SJSA1 (cell line): ENCODE measurements at regions not wholly inside any gene's neighbourhood (a gene's known extent, or its start where the extent isn't known, plus 50 kb on each side); places are given as distances from the start of the nearest gene placed in this dataset.
A peak's percentile ranks its signal among the peaks of the same experiment; 100 is the strongest.

Experiments used
- DNase-seq, 2 experiments: peaks; one replicate each; pipeline ENCODE4 v3.0.0-alpha.2; 2015 to 2020; ENCODE audit warnings: low spot score in 2 of 2, low read depth in 1 of 2
- H3K27ac ChIP-seq: fragments of 250-450 bp; sonication (Bioruptor Pico); 2 replicates; pipeline ENCODE4 v1.5.1; 2020; ENCODE audit warnings: mild to moderate bottlenecking, moderate library complexity
- H3K27me3 ChIP-seq: fragments of 250-450 bp; sonication (Bioruptor Pico); replicated peaks from 2 replicates; pipeline ENCODE4 v1.5.1; 2020; ENCODE audit warnings: mild to moderate bottlenecking, moderate library complexity
- H3K36me3 ChIP-seq: fragments of 250-450 bp; sonication (Bioruptor Pico); 2 replicates; pipeline ENCODE4 v1.5.1; 2020; ENCODE audit warnings: mild to moderate bottlenecking
- H3K4me1 ChIP-seq: fragments of 250-450 bp; sonication (Bioruptor Pico); replicated peaks from 2 replicates; pipeline ENCODE4 v1.6.1; 2021; ENCODE audit warnings: mild to moderate bottlenecking
- H3K4me3 ChIP-seq: fragments of 250-450 bp; sonication (Bioruptor Pico); 2 replicates; pipeline ENCODE4 v1.5.1; 2020; ENCODE audit warnings: mild to moderate bottlenecking
- H3K9me3 ChIP-seq: fragments of 250-450 bp; sonication (Bioruptor Pico); replicated peaks from 2 replicates; pipeline ENCODE4 v1.5.1; 2020; ENCODE audit warnings: mild to moderate bottlenecking

DNA sequence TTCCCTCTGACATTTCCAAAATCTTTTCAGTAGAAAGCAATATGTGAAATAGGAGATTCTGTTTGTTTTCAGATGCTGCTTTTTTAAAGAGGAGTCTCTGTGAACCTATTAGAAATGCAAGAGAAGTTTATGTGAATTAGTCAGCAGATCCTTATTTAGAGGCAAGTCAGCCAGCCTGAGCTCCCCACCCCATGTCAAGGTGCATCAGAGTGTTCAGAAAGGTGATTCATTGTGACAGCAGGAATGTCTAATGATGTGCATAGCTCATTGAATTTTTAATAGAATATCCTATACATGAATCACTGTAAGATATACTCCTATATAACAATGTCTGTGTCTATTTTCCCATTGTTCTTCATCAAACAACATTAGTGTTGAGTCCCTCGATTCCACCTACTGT, 1222.4 kb upstream of the USP15 start:
- DNase-seq: no peak
- H3K27me3 ChIP-seq: no peaks in the 10 kb centered on the region

DNA sequence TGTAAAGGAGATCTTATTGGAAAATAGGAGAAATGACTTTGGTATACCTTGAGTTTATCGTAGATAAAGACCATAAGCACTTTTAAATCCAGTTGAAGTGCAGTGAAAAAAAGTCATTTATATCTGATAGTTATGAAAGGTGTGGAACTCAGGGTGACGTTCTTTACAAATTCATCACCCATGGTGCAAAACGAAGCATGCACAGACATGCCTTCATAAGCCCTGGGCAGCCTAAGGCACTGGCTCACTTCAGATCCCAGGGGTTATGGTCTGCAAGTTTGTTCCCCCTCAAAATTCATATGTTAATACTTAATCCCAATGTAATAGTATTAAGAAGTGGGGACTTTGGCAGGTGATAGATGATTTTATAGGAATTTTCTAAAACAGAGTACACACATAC, 1216.4 kb upstream of the USP15 start:
- H3K27ac ChIP-seq: no peak overlapping the region
- no peaks in the 10 kb centered on the region for H3K36me3 ChIP-seq
- H3K4me1 ChIP-seq: no peaks in the 10 kb centered on the region
- H3K9me3 ChIP-seq: 0 out of 2 replicates have a peak, but pooled peaks cover 7% of the 10 kb centered on the region
- no peak for DNase-seq
- no peak overlapping the region for H3K4me3 ChIP-seq
- H3K27me3 ChIP-seq: no peaks in the 10 kb centered on the region

More for the DNA sequence above, 1222.4 kb upstream of the USP15 start:
- Histone ChIP-seq H3K4me3 (no peak overlapping the region), H3K9me3 (peaks cover 2% of the 10 kb centered on the region; the same call in 1 of the 2 replicates), H3K27ac (no peak overlapping the region), H3K4me1 (no peaks in the 10 kb centered on the region), H3K36me3 (no peaks in the 10 kb centered on the region)

DNA sequence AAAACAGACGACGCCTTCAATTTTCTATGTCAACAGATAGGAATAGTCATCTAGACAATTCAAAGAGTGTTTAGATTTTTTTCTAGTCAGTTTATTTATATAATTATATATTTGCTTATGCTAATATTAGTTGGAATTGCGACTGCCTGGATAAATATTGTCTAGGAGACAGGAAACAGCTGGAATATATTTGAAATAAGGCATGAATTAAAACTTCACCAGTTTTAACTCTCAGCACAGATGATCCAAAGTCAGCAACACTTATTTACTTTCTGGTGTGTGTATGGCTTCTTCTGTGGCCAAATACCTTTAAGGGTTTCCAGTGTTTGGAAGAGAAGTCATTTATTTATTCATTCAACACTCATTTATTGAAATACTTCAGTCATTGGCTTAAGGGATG, 1215.4 kb upstream of the USP15 start:
- no peak for DNase-seq
- Histone ChIP-seq H3K36me3 (no peaks in the 10 kb centered on the region), H3K27me3 (no peaks in the 10 kb centered on the region), H3K4me3 (no peak overlapping the region), H3K4me1 (no peaks in the 10 kb centered on the region), H3K27ac (no peak overlapping the region), H3K9me3 (0 out of 2 replicates have a peak, but pooled peaks cover 7% of the 10 kb centered on the region)

DNA sequence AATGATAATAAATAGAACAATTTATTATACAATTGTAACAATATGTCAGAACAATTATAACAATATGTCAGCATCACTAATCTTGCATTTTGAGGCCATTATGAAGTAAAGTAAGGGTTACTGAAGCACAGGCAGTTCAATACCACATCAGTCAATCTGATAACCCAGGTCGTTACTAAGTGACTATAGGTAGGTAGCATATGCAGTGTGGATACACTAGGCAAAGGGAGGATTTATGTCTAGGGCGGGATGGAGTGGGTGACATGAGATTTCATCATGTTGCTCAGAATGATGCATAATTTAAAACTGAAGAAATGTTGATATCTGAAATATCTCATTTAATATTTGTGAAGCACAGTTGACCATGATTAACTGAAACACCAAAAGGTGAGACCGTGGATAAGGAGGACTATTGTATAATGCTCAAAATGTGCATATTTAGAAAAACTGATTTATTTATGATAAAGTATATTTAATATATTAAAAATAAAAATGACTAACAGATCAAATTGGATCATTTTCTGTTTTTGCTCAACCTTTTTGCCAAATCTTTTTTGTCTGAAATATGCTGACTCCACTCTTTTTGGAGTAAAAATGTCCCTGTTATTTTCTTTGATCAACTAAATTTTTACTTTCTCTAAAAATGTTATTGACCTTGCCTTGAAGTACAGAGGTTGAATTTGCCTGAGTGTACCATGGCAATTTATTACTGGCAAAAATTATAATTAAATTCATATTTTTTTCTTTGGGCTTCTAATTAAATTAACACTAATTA, 1189.4 kb upstream of the USP15 start:
- H3K27ac ChIP-seq: no peak overlapping the region
- H3K9me3 ChIP-seq: no peaks in the 10 kb centered on the region
- H3K36me3 ChIP-seq: no peaks in the 10 kb centered on the region
- no peaks in the 10 kb centered on the region for H3K4me1 ChIP-seq
- H3K27me3 ChIP-seq: no peaks in the 10 kb centered on the region
- no peak overlapping the region for H3K4me3 ChIP-seq
- DNase-seq: no peak

DNA sequence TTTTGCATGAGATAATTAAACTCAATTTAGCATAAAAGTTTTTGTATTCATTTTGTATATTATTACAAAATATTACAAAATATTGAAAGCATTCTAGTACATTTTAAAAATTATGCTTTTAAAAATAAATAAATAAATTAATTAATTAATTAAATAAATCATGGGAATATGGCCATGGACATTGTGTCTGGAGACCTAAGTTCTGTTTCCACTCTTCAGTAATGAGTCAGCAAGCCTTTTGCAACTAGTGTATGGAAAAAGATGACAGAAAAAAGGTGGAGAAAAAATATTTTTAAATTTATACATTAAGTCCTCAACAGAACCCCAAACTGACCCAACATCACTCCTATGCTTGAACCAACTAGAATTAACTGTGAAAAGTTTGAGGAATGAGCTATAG, 1187.5 kb upstream of the USP15 start:
- H3K4me1 ChIP-seq: no peaks in the 10 kb centered on the region
- no peak for DNase-seq
- no peak overlapping the region for H3K27ac ChIP-seq
- H3K9me3 ChIP-seq: no peaks in the 10 kb centered on the region
- no peaks in the 10 kb centered on the region for H3K27me3 ChIP-seq
- H3K4me3 ChIP-seq: no peak overlapping the region
- no peaks in the 10 kb centered on the region for H3K36me3 ChIP-seq

DNA sequence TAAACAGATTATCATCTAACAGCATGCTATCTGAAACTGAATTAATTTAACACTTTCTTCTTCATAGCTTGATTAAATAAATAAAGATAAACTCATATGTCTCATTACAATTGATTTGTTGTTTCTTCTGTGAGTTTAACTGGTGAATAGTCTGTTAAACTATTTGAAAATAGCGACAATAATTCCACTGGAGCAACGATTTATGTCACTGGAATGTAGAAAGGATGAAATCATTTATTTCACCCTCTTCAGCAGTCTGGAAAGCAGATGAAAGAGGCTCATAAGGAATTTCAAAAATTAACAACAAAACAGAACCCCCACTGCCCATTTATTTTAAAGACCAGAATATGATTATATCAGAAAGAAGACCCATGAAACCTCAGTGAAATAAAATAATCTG, 1165.1 kb upstream of the USP15 start:
- Histone ChIP-seq H3K27me3 (no peaks in the 10 kb centered on the region), H3K4me1 (no peaks in the 10 kb centered on the region), H3K4me3 (no peak overlapping the region), H3K27ac (peak overlapping the region; percentile 42; the same call in 1 of the 2 replicates), H3K9me3 (0 out of 2 replicates have a peak, but pooled peaks cover 3% of the 10 kb centered on the region), H3K36me3 (no peaks in the 10 kb centered on the region)
- DNase-seq: peak in 1 of 2 experiments; percentile 4

DNA sequence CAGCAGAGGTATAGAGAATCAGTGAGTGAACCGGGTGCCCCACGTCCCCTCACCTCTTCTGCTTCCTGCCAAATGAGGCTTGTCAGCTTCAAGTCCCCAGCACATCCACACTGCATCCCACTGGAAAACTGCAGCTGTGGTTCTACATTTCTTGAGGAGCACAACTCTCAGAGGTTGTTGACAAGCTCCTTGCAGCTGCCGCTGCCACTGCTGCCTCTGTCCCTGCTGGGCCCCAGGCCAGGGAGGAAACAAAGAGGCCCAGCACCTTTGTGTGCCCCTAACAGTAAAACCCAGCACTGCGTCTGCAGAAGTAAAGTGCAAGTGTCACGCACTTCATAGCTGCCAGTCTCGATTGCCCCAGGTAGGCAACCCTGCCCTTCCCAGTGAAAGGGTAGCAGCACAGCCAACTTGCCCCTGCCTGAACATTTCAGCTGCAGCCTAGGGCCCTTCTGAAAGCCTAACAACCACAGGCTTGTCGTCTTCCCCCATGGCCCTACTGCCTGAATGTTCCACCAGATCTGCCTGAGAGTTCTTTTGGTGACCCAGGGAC, 1162.1 kb upstream of the USP15 start:
- DNase-seq: no peak
- no peaks in the 10 kb centered on the region for H3K9me3 ChIP-seq
- H3K27ac ChIP-seq: no peak overlapping the region
- H3K4me3 ChIP-seq: no peak overlapping the region
- no peaks in the 10 kb centered on the region for H3K27me3 ChIP-seq
- no peaks in the 10 kb centered on the region for H3K36me3 ChIP-seq
- H3K4me1 ChIP-seq: no peaks in the 10 kb centered on the region

DNA sequence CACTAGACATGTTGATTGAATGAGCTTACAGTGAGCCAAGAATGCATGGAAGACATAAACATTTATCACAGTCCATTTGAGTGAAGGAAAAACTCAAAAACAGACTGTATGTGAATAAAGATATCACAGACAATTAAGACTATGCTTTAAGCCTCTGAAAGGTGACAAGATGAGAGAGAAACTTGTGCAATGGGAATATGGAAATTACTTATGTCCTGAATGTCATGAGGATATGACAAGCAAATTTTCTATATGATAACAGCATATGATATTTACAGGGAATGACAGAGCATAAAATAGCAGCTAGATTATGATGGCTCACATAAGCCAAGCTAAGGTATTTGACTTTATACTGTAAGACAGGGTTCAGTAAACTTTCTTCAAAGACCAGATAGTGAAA, 1153.1 kb upstream of the USP15 start:
- no peak overlapping the region for H3K27ac ChIP-seq
- no peak for DNase-seq
- no peaks in the 10 kb centered on the region for H3K27me3 ChIP-seq
- H3K36me3 ChIP-seq: no peaks in the 10 kb centered on the region
- no peaks in the 10 kb centered on the region for H3K4me1 ChIP-seq
- 0 out of 2 replicates have a peak, but pooled peaks cover 6% of the 10 kb centered on the region for H3K9me3 ChIP-seq
- H3K4me3 ChIP-seq: no peak overlapping the region

DNA sequence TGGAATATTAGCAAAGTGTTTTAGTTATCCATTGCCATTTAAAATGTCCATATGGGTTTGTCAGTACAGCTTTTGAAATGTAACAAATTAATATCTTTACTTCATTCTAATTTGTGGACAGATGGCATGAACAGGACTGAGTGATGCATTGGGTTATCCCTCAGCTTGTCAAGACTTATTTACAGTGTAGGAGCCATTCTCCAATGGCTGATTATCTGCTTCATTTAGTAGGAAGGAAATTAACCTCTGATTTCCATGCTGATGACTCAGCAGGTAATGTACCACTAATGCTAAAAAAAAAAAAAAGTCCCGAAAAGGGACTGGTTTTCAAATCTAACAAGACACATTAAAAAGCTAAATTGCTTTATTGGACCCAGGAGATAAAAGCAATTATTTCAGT, 1149.0 kb upstream of the USP15 start:
- no peaks in the 10 kb centered on the region for H3K36me3 ChIP-seq
- H3K27me3 ChIP-seq: no peaks in the 10 kb centered on the region
- H3K4me1 ChIP-seq: no peaks in the 10 kb centered on the region
- no peak overlapping the region for H3K4me3 ChIP-seq
- peaks cover 8% of the 10 kb centered on the region; the same call in 1 of the 2 replicates for H3K9me3 ChIP-seq
- DNase-seq: no peak
- no peak overlapping the region for H3K27ac ChIP-seq

DNA sequence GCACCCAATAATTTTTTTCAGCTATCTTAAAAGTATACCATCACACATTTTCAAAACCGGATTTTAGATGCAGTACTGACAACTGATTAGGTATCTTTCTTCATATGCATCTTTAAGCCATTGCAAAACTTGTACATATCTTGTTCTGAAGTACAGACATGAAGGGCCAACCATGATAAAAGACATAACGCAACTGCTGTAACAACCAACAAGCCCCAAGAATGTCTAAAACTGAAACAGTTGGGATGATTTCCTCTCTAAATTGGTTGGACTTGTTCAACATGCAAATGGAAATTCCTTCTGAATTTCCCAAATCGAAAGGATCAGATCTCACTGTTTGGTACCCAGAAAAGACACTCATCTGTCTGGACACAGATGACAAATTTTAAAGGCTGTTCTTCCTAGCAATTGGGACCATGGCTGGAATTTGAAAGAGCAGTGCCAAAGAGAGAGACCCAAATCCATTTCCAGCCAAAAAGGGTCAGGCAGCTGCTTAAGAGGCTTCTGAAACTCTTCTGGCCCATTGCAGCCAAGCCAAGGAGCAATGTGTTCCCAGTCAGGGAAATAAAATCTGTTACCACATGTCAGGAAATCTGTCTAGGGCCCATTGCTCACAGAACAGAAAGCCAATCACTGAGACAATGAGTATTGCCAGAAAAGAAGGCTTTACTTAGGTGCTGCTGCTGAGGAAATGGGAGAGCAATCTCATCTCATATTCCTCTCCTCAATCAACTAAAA, 1122.4 kb upstream of the USP15 start:
- no peak overlapping the region for H3K27ac ChIP-seq
- no peaks in the 10 kb centered on the region for H3K4me1 ChIP-seq
- no peaks in the 10 kb centered on the region for H3K27me3 ChIP-seq
- 0 out of 2 replicates have a peak, but pooled peaks cover 2% of the 10 kb centered on the region for H3K9me3 ChIP-seq
- no peak for DNase-seq
- no peaks in the 10 kb centered on the region for H3K36me3 ChIP-seq
- H3K4me3 ChIP-seq: no peak overlapping the region

DNA sequence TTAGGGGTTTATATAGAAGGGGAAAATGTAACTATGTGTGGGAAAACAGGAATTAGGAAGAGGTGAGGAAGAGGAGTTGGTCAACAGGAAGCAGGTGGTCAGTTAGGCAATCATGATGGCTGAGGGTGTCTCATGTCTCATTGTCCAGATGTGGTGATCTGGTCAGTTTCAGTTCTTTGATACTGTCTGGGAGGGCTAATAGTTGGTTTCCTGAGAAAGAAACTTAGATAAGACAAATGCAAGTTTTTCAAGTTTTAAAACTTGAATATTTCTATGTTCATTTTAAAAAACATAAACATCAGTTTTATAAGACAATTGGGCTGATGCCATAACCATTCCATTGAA, 1121.8 kb upstream of the USP15 start:
- H3K27me3 ChIP-seq: no peaks in the 10 kb centered on the region
- H3K4me3 ChIP-seq: no peak overlapping the region
- no peak overlapping the region for H3K27ac ChIP-seq
- H3K36me3 ChIP-seq: no peaks in the 10 kb centered on the region
- no peaks in the 10 kb centered on the region for H3K4me1 ChIP-seq
- DNase-seq: no peak
- H3K9me3 ChIP-seq: 0 out of 2 replicates have a peak, but pooled peaks cover 2% of the 10 kb centered on the region

DNA sequence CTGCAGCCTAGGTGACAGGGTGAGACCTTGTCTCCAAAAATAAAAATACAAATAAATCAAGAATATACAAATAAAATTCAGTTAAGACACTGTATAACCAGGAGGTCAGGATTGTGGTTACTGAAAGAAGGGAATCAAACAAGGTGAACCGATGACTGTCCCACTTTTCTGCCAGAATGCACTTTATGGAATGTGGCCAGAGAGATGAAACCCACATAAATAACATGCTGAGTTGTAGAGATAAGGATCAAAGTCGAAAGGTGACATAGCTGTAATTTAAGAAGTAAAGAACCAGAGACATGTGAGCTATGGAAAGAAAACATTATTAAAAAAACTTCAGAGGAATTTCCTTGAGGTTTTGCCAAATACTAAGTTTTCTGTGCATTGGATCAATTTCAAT, 1098.2 kb upstream of the USP15 start:
- H3K36me3 ChIP-seq: no peaks in the 10 kb centered on the region
- no peak for DNase-seq
- H3K4me1 ChIP-seq: no peaks in the 10 kb centered on the region
- no peaks in the 10 kb centered on the region for H3K27me3 ChIP-seq
- H3K27ac ChIP-seq: no peak overlapping the region
- no peaks in the 10 kb centered on the region for H3K9me3 ChIP-seq
- H3K4me3 ChIP-seq: no peak overlapping the region

DNA sequence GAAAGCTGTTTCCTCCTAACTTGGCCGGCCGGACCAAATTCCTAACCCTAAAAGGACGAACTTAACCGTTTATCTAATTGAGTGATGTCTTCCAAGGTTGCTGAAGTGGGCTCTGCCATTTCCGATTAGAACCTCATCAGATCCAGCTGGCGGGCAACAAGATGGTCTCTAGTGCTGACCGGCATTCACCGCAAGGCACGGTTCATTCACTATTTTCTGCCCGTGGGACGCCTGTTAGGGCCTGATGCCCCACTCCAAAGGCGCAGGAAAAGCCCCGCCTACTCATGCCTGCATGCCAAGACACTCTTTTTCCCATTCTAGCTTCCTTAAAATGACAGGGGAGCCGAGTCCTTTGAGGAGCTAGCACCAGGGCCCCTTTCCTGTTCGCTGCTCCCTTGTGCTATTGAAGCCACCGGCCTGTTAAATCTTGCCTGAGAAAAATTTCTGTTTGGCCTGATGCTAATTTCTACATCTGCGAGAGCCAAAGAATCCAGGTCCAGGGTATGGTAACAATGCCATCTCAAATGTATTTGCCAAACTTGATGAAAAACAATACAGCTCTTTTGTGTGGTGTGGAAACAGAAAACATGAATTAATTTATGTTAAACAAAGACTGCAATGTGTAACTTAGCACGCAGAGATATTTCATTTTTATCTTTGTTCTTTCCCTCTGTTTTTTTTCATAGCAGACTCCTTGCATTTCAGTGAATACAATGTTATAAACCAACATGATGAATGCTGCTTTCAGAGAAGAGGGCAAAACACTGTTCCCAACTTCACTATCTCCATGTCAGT, 1071.2 kb upstream of the USP15 start:
- no peak overlapping the region for H3K4me3 ChIP-seq
- no peaks in the 10 kb centered on the region for H3K27me3 ChIP-seq
- no peak overlapping the region for H3K27ac ChIP-seq
- no peaks in the 10 kb centered on the region for H3K9me3 ChIP-seq
- no peaks in the 10 kb centered on the region for H3K4me1 ChIP-seq
- no peaks in the 10 kb centered on the region for H3K36me3 ChIP-seq
- no peak for DNase-seq
